ENCODE measurements at regions not wholly inside any gene's neighbourhood (a gene's known extent, or its start where the extent isn't known, plus 50 kb on each side); places are given as distances from the start of the nearest gene placed in this dataset.

DNA sequence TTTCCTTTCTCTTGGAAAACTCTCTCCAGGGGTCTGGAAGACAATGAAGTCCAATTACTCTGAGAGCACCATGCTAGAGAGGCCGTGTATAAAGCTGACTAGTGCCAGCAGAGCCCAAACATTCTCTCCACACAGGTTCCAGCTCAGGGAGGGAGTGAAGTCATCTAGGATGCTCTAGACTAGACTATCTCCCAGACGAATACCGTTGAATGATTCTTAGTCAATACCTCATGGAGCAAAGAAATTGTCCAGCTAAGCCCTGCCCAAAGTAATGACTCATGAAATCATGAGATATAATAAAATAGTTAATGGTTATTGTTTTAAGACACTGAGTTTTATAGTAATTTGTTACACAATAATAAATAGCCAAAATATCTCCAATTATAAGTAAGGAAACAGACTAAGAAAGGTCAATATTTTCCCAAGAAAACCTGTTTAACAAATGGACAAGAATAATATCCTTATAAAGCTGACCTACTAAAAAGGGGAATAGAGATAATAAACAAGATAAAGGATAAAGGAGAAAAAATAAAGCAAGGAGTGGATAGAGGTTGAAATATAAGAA is 163.9 kb upstream of the LRRC7 start:
- TF ChIP-seq, protein P1, sequence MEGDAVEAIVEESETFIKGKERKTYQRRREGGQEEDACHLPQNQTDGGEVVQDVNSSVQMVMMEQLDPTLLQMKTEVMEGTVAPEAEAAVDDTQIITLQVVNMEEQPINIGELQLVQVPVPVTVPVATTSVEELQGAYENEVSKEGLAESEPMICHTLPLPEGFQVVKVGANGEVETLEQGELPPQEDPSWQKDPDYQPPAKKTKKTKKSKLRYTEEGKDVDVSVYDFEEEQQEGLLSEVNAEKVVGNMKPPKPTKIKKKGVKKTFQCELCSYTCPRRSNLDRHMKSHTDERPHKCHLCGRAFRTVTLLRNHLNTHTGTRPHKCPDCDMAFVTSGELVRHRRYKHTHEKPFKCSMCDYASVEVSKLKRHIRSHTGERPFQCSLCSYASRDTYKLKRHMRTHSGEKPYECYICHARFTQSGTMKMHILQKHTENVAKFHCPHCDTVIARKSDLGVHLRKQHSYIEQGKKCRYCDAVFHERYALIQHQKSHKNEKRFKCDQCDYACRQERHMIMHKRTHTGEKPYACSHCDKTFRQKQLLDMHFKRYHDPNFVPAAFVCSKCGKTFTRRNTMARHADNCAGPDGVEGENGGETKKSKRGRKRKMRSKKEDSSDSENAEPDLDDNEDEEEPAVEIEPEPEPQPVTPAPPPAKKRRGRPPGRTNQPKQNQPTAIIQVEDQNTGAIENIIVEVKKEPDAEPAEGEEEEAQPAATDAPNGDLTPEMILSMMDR (IDR thresholded peaks at IDR 0.05): no peak
- no peak for TF ChIP-seq POLR2A (IDR thresholded peaks at IDR 0.05)
- TF ChIP-seq EP300 (IDR thresholded peaks at IDR 0.05): no peak
